ENCODE measurements at regions not wholly inside any gene's neighbourhood (a gene's known extent, or its start where the extent isn't known, plus 50 kb on each side); places are given as distances from the start of the nearest gene placed in this dataset.

GRCh38 chr3:96072226-96072625 is 742.2 kb upstream of the EPHA6 start:
- TF ChIP-seq CTCF (conservative IDR thresholded peaks at IDR 0.05): no peak

GRCh38 chr3:96083610-96084009 is 730.8 kb upstream of the EPHA6 start:
- no peak for TF ChIP-seq CTCF (conservative IDR thresholded peaks at IDR 0.05)

More at GRCh38 chr3:96072226-96072625, 742.2 kb upstream of the EPHA6 start:
- no peak overlapping the region for H3K27ac ChIP-seq

GRCh38 chr3:96086018-96086417 is 728.4 kb upstream of the EPHA6 start:
- TF ChIP-seq CTCF (conservative IDR thresholded peaks at IDR 0.05): no peak
- H3K27ac ChIP-seq: no peak overlapping the region

More at GRCh38 chr3:96083610-96084009, 730.8 kb upstream of the EPHA6 start:
- no peak overlapping the region for H3K27ac ChIP-seq

- no peak for TF ChIP-seq CTCF (conservative IDR thresholded peaks at IDR 0.05)
- no peak overlapping the region for H3K27ac ChIP-seq
Observed at GRCh38 chr3:96101006-96101560, 713.3 kb upstream of the EPHA6 start.

- H3K27ac ChIP-seq: no peak overlapping the region
Observed at GRCh38 chr3:96106701-96107100, 707.7 kb upstream of the EPHA6 start.

More at GRCh38 chr3:96106701-96107100, 707.7 kb upstream of the EPHA6 start:
- TF ChIP-seq CTCF (conservative IDR thresholded peaks at IDR 0.05): no peak
